Glutamatergic neuron (in vitro differentiated cells): ENCODE measurements at regions not wholly inside any gene's neighbourhood (a gene's known extent, or its start where the extent isn't known, plus 50 kb on each side); places are given as distances from the start of the nearest gene placed in this dataset.

ENCODE experiments used
- DNase-seq: peaks from one replicate; pipeline ENCODE4 v3.0.0; 2022
- H3K27ac Mint-ChIP-seq: one replicate; pipeline ENCODE4 v1.8.0; 2020; ENCODE audit warnings: mild to moderate bottlenecking, mixed read lengths, inconsistent platforms; ENCODE audit not compliant: unreplicated experiment
- H3K27me3 Mint-ChIP-seq: one replicate; pipeline ENCODE4 v1.8.0; 2020; ENCODE audit warnings: mild to moderate bottlenecking, moderate library complexity, mixed read lengths, inconsistent platforms; ENCODE audit not compliant: unreplicated experiment
- H3K36me3 Mint-ChIP-seq: one replicate; pipeline ENCODE4 v1.8.0; 2020; ENCODE audit warnings: mild to moderate bottlenecking, mixed read lengths, inconsistent platforms; ENCODE audit not compliant: unreplicated experiment
- H3K4me1 Mint-ChIP-seq: one replicate; pipeline ENCODE4 v1.8.0; 2020; ENCODE audit warnings: mild to moderate bottlenecking, low read depth, mixed read lengths, inconsistent platforms; ENCODE audit not compliant: unreplicated experiment
- H3K4me3 Mint-ChIP-seq: one replicate; pipeline ENCODE4 v1.8.0; 2020; ENCODE audit warnings: mild to moderate bottlenecking, mixed read lengths, inconsistent platforms; ENCODE audit not compliant: unreplicated experiment
- H3K9me3 Mint-ChIP-seq: one replicate; pipeline ENCODE4 v1.8.0; 2020; ENCODE audit warnings: mild to moderate bottlenecking, moderate library complexity, mixed read lengths, inconsistent platforms; ENCODE audit not compliant: unreplicated experiment
- CTCF ChIP-seq: fragments of 200-600 bp; sonication (generic); IDR thresholded peaks from one replicate; pipeline ENCODE4 v1.5.0; 2021; ENCODE audit not compliant: partially characterized antibody, unreplicated experiment

DNA sequence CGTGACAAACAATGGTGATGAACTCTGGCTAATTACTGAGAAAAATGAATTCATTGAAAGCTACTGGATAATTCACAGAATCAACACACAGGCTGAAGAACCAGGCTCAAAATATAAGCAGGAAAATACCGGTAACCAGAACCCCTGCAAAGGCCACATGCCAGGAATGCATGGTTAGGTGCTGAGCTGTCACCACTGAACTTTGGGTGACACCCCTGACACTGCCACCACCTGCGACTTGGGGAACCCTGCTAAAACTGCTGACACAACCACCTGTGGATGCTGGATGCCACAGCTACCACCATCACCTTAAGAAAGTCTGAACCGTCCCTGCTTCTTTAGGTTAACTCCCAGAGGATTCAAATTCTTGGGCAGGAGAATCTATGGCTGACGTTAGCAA is 72.0 kb upstream of the NR4A3 start:
- no peaks in the 10 kb centered on the region for H3K4me1 Mint-ChIP-seq
- no peak overlapping the region for H3K4me3 Mint-ChIP-seq
- no peak overlapping the region for H3K27ac Mint-ChIP-seq
- H3K9me3 Mint-ChIP-seq, result no peaks in the 10 kb centered on the region
- no peaks in the 10 kb centered on the region for H3K36me3 Mint-ChIP-seq
- no peaks in the 10 kb centered on the region for H3K27me3 Mint-ChIP-seq
- no peak for TF ChIP-seq CTCF
- no peak for DNase-seq

DNA sequence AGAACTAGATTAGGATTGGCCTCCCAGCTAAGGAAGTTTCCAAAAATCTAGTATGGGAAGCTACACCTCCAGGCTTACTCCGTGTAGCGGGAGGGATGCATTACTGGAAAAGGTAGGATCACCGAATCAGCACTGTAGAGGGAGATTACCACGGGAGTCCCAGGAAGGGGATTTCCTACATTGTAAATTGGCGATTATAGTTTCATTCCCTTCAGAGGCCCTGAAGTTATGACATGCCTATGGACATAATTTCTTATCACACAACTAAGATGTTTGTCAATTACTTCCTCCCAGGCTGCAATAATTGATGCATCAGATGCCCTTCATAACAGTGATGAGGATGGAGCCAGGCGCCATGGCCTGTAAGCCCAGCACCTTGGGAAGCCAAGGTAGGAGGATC is 71.2 kb upstream of the NR4A3 start:
- TF ChIP-seq CTCF, result no peak
- Mint-ChIP-seq H3K4me3 (no peak overlapping the region), H3K4me1 (no peaks in the 10 kb centered on the region), H3K36me3 (no peaks in the 10 kb centered on the region), H3K27me3 (no peaks in the 10 kb centered on the region), H3K9me3 (no peaks in the 10 kb centered on the region), H3K27ac (no peak overlapping the region)
- DNase-seq, result no peak

GRCh38 chr9:99752417-99753109 is 69.1 kb upstream of the NR4A3 start:
- Mint-ChIP-seq H3K9me3 (no peaks in the 10 kb centered on the region), H3K27ac (no peak overlapping the region), H3K36me3 (no peaks in the 10 kb centered on the region), H3K4me3 (no peak overlapping the region), H3K4me1 (no peaks in the 10 kb centered on the region), H3K27me3 (no peaks in the 10 kb centered on the region)
- no peak for DNase-seq
- no peak for TF ChIP-seq CTCF

GRCh38 chr9:99753436-99753835 is 68.2 kb upstream of the NR4A3 start:
- Mint-ChIP-seq H3K27ac (no peak overlapping the region), H3K36me3 (no peaks in the 10 kb centered on the region), H3K4me3 (no peak overlapping the region), H3K27me3 (no peaks in the 10 kb centered on the region), H3K9me3 (no peaks in the 10 kb centered on the region), H3K4me1 (no peaks in the 10 kb centered on the region)
- no peak for DNase-seq
- no peak for TF ChIP-seq CTCF

GRCh38 chr9:99760421-99760820 is 61.3 kb upstream of the NR4A3 start:
- H3K9me3 Mint-ChIP-seq, result no peaks in the 10 kb centered on the region
- no peak overlapping the region for H3K27ac Mint-ChIP-seq
- no peaks in the 10 kb centered on the region for H3K4me1 Mint-ChIP-seq
- H3K4me3 Mint-ChIP-seq, result no peak overlapping the region
- no peak for TF ChIP-seq CTCF
- no peaks in the 10 kb centered on the region for H3K36me3 Mint-ChIP-seq
- no peak for DNase-seq
- no peaks in the 10 kb centered on the region for H3K27me3 Mint-ChIP-seq
